Right lobe of liver (tissue), 6 donors: ENCODE measurements at regions not wholly inside any gene's neighbourhood (a gene's known extent, or its start where the extent isn't known, plus 50 kb on each side); places are given as distances from the start of the nearest gene placed in this dataset.

Experiments
- ATAC-seq, 4 donors: fragments of 200-7000 bp; cut with Tn5 transposase; one replicate each; pipeline ENCODE4 v1.9.1; 2020; ENCODE audit warnings: mild to moderate bottlenecking in 4 of 4, moderate library complexity in 4 of 4
- DNase-seq, 3 donors: peaks; one replicate each; pipeline ENCODE4 v3.0.0-alpha.2; 2020
- H3K27ac ChIP-seq, 3 donors: fragments of 200-600 bp; one replicate each; pipeline ENCODE4 v1.8.0; 2022
- H3K27me3 ChIP-seq, 2 donors: fragments of 200-600 bp; one replicate each; pipeline ENCODE4 v1.8.0; 2022
- H3K36me3 ChIP-seq, 4 donors: fragments of 200-600 bp; sonication (generic) in 1 of 4; one replicate each; pipeline versions ENCODE4 v1.5.1 to v1.8.0; 2017 to 2022; ENCODE audit warnings: control low read depth in 1 of 4
- H3K4me1 ChIP-seq, 4 donors: fragments of 200-600 bp; sonication (generic) in 1 of 4; one replicate each; pipeline versions ENCODE4 v1.5.1 to v1.8.0; 2017 to 2022; ENCODE audit warnings: control low read depth in 1 of 4
- H3K4me3 ChIP-seq, 3 donors: fragments of 200-600 bp; one replicate each; pipeline ENCODE4 v1.8.0; 2022
- H3K9me3 ChIP-seq, 4 donors: fragments of 200-600 bp; sonication (generic) in 1 of 4; one replicate each; pipeline versions ENCODE4 v1.5.1 to v1.8.0; 2017 to 2022; ENCODE audit warnings: control low read depth in 1 of 4
- POLR2A ChIP-seq: fragments of 450-650 bp; IDR thresholded peaks from one replicate; pipeline ENCODE4 v1.6.1; 2017; ENCODE audit warnings: antibody characterized with exemption, mild to moderate bottlenecking
- WGBS: methylation state at CpG from one replicate; pipeline ENCODE4 v1.1.6; 2018; ENCODE audit warnings: low coverage, low lambda C conversion rate; ENCODE audit not compliant: insufficient coverage; ENCODE audit errors: missing lambda C conversion rate; 5-methylcytosine and 5-hydroxymethylcytosine counted together
- intact Hi-C, 2 donors: fragments of 100-400 bp; cut with DNase I; formaldehyde crosslinking; loops; one replicate each; pipeline versions ENCODE4 v1.11.2 to v1.14.1; 2022
- TF ChIP-seq, protein P1 (sequence below), 4 donors: fragments of 200-600 bp in 3 of 4; fragments of 450-650 bp in 1 of 4; IDR thresholded peaks; one replicate each; pipeline versions ENCODE4 v1.5.1 to v1.8.0; 2016 to 2022; ENCODE audit warnings: antibody characterized with exemption in 4 of 4, mild to moderate bottlenecking in 2 of 4
- donor health status: DM: no; HTN: yes; CAD: no.
- donor health status: DM: no; HTN: no; CAD: no.
- donor health status: DM: no; HTN: no; CAD: no.
- donor health status: DM: no; HTN: yes; CAD: no.
- donor health status: DM: no; HTN: yes; CAD: no.

DNA sequence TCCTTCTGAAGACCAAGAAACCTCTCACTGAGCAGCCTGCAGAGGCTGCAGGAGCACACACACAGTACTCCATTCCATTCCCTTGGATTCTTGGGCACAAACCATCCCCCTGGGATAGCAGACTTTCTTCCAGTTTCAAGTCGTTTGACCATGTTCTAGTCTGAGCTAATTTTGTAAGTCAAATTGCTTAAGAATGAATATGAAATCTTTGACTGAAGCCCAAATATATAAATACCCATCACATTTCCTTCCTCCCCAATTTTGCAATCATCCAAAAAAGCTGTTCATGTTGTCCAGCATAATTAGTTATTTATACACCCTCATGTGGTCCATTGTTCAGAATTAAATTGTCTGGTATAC is 231.2 kb upstream of the TPRG1 start:
- intact Hi-C loops, result loop anchor here in 1 of 2 donors (10.0 kb wide), 1 partner anchor 1196 kb away; the partner anchor contains the start of gene BCL6
- Histone ChIP-seq H3K4me1 (peaks cover 0 to 20% (median 4%) of the 10 kb centered on the region in 4 donors), H3K4me3 (no peak overlapping the region), H3K27ac (peak overlapping the region in 1 of 3 donors; percentile 7), H3K27me3 (no peaks in the 10 kb centered on the region), H3K9me3 (no peaks in the 10 kb centered on the region), H3K36me3 (no peaks in the 10 kb centered on the region)
- TF ChIP-seq, protein P1, sequence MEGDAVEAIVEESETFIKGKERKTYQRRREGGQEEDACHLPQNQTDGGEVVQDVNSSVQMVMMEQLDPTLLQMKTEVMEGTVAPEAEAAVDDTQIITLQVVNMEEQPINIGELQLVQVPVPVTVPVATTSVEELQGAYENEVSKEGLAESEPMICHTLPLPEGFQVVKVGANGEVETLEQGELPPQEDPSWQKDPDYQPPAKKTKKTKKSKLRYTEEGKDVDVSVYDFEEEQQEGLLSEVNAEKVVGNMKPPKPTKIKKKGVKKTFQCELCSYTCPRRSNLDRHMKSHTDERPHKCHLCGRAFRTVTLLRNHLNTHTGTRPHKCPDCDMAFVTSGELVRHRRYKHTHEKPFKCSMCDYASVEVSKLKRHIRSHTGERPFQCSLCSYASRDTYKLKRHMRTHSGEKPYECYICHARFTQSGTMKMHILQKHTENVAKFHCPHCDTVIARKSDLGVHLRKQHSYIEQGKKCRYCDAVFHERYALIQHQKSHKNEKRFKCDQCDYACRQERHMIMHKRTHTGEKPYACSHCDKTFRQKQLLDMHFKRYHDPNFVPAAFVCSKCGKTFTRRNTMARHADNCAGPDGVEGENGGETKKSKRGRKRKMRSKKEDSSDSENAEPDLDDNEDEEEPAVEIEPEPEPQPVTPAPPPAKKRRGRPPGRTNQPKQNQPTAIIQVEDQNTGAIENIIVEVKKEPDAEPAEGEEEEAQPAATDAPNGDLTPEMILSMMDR (IDR thresholded peaks at IDR 0.05), result no peak
- no peak for TF ChIP-seq POLR2A
- peak in 2 of 4 donors; percentile 8 to 11 for ATAC-seq
- WGBS, result 20% methylated on average over 1 of the region's 1 CpG
- DNase-seq, result no peak

DNA sequence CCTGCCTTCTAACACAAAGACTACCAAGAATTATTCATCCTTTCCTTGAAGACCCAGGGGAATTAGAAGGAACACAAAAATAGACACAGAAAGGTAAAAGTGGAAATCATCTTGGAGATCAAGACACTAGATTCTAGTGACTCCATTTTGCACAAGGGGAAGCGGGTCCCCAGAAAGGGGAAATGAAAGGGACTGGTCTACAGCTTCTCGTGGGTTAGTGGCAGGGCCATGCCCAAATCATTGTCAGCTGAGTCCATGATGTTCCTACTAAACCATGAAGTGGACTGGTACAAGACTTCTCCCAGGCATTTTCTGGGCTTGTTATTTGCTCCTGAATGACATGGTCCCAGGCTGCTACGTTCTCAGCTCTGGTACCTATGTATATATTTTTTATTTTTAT is 230.7 kb upstream of the TPRG1 start:
- no peak for DNase-seq
- H3K27ac ChIP-seq, result peak overlapping the region in 1 of 3 donors; percentile 8

DNA sequence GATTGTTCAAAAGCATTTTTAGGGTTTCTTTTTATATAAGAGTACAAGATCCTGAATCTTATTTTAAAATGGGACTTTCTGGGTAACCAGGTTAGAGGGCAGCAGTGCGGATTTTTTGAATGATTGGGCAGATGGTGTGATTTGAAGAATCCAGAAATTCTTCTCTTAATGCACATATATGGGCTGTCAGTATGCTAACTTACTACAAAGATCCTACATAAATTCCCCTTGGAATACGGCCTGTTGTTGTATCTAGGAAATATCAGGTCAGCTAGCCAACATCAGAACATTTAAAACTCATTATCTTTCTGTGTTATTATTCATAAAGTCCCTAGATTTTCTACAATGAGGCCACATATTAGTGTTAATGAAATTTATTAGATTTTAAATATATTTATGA is 229.6 kb upstream of the TPRG1 start:
- no peak overlapping the region for H3K27ac ChIP-seq
- H3K9me3 ChIP-seq, result no peaks in the 10 kb centered on the region
- intact Hi-C loops, result loop anchor here in 1 of 2 donors (10.0 kb wide), 1 partner anchor 1197 kb away; the partner anchor contains the start of gene BCL6
- WGBS, result 89% methylated on average over 2 of the region's 2 CpGs
- ATAC-seq (no peak), DNase-seq (no peak)
- no peak for TF ChIP-seq POLR2A
- TF ChIP-seq, protein P1 (IDR thresholded peaks at IDR 0.05), result no peak
- H3K4me1 ChIP-seq, result peaks cover 0 to 28% (median 4%) of the 10 kb centered on the region in 4 donors
- H3K4me3 ChIP-seq, result no peak overlapping the region
- H3K27me3 ChIP-seq, result no peaks in the 10 kb centered on the region
- H3K36me3 ChIP-seq, result no peaks in the 10 kb centered on the region

More for the DNA sequence above, 230.7 kb upstream of the TPRG1 start:
- H3K36me3 ChIP-seq, result no peaks in the 10 kb centered on the region
- intact Hi-C loops, result loop anchor here in 1 of 2 donors (10.0 kb wide), 1 partner anchor 1196 kb away; the partner anchor contains the start of gene BCL6
- H3K4me3 ChIP-seq, result no peak overlapping the region
- no peaks in the 10 kb centered on the region for H3K27me3 ChIP-seq
- H3K4me1 ChIP-seq, result peaks cover 0 to 24% (median 4%) of the 10 kb centered on the region in 4 donors
- no peaks in the 10 kb centered on the region for H3K9me3 ChIP-seq
- TF ChIP-seq, protein P1 (IDR thresholded peaks at IDR 0.05), result no peak
- no peak for TF ChIP-seq POLR2A
- peak in 3 of 4 donors; percentile 33 to 55 (median 35) for ATAC-seq
- 52% methylated on average over 3 of the region's 3 CpGs for WGBS

DNA sequence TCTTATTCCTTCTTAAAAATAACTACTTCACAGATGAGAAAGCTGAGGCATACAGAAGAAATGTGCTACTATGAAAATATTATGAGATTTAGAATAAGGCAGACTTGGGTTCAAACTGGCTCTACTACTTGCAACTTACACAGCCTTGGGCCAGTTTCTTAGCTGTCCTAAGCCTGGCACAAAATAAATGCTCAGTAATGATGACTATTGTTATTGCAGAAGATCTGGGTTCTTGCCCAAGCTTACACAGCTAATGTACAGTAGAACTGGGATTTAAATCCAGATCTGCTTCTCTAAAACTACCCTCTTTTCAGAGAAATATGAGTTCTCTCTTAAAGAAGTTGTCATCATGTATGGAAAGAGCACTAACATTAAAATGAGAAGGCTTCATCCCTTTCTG is 228.2 kb upstream of the TPRG1 start:
- intact Hi-C loops, result loop anchor here in 1 of 2 donors (10.0 kb wide), 1 partner anchor 1199 kb away; the partner anchor contains the start of gene BCL6
- Histone ChIP-seq H3K4me1 (peaks cover 0 to 28% (median 4%) of the 10 kb centered on the region in 4 donors), H3K36me3 (no peaks in the 10 kb centered on the region), H3K27me3 (no peaks in the 10 kb centered on the region), H3K4me3 (no peak overlapping the region), H3K9me3 (no peaks in the 10 kb centered on the region), H3K27ac (no peak overlapping the region)
- DNase-seq (no peak), ATAC-seq (no peak)
- TF ChIP-seq, protein P1 (IDR thresholded peaks at IDR 0.05), result no peak
- TF ChIP-seq POLR2A, result no peak
